WERI-Rb-1 (cell line): ENCODE measurements at regions not wholly inside any gene's neighbourhood (a gene's known extent, or its start where the extent isn't known, plus 50 kb on each side); places are given as distances from the start of the nearest gene placed in this dataset.

Experiments
- DNase-seq: peaks from one replicate; pipeline ENCODE4 v3.0.0-alpha.2; 2020
- H3K27ac ChIP-seq: fragments of 250-450 bp; sonication (Bioruptor Pico); 2 replicates; pipeline ENCODE4 v1.5.1; 2020; ENCODE audit warnings: mild to moderate bottlenecking, moderate library complexity
- H3K27me3 ChIP-seq: fragments of 250-450 bp; sonication (Bioruptor Pico); 2 replicates; pipeline ENCODE4 v1.5.1; 2021; ENCODE audit warnings: mild to moderate bottlenecking, low read depth, moderate library complexity; ENCODE audit not compliant: insufficient read depth, severe bottlenecking
- H3K36me3 ChIP-seq: fragments of 250-450 bp; sonication (Bioruptor Pico); 2 replicates; pipeline ENCODE4 v1.5.1; 2020; ENCODE audit warnings: mild to moderate bottlenecking, moderate library complexity
- H3K4me3 ChIP-seq: 2 replicates; pipeline ENCODE4 v1.5.1; 2011; ENCODE audit warnings: low read depth, mild to moderate bottlenecking, control low read depth, low read length
- H3K9me3 ChIP-seq: fragments of 250-450 bp; sonication (Bioruptor Pico); 2 replicates; pipeline ENCODE4 v1.5.1; 2021; ENCODE audit warnings: mild to moderate bottlenecking, moderate library complexity; ENCODE audit not compliant: severe bottlenecking
- TF ChIP-seq, protein P1 (sequence below): IDR thresholded peaks from 2 replicates; pipeline ENCODE4 v1.5.1; 2011; ENCODE audit warnings: low read depth, mild to moderate bottlenecking, control low read depth, inconsistent platforms, low read length

DNA sequence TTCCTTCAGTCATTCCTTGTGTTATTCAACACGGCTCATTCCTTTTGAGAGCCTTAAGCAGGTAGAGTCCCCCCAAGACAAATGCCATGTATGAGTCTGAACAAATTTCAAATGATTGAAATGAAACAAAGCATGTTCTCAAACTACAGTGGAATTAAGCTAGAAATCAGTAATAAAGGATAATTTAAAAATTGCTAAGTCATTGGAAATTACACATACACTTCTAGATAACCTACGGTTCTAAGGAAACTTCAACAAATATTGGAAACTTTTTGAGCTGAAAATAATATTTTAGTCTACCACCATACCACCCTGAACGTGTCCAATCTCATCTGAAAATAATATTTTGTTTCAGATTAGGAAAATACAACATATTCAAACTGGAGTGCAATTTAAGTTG lies 71.8 kb upstream of the UGP2 start:
- Histone ChIP-seq H3K9me3 (no peaks in the 10 kb centered on the region), H3K36me3 (no peaks in the 10 kb centered on the region), H3K27me3 (no peaks in the 10 kb centered on the region), H3K27ac (no peak overlapping the region), H3K4me3 (no peak overlapping the region)
- DNase-seq = no peak
- TF ChIP-seq, protein P1, sequence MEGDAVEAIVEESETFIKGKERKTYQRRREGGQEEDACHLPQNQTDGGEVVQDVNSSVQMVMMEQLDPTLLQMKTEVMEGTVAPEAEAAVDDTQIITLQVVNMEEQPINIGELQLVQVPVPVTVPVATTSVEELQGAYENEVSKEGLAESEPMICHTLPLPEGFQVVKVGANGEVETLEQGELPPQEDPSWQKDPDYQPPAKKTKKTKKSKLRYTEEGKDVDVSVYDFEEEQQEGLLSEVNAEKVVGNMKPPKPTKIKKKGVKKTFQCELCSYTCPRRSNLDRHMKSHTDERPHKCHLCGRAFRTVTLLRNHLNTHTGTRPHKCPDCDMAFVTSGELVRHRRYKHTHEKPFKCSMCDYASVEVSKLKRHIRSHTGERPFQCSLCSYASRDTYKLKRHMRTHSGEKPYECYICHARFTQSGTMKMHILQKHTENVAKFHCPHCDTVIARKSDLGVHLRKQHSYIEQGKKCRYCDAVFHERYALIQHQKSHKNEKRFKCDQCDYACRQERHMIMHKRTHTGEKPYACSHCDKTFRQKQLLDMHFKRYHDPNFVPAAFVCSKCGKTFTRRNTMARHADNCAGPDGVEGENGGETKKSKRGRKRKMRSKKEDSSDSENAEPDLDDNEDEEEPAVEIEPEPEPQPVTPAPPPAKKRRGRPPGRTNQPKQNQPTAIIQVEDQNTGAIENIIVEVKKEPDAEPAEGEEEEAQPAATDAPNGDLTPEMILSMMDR = no peak

DNA sequence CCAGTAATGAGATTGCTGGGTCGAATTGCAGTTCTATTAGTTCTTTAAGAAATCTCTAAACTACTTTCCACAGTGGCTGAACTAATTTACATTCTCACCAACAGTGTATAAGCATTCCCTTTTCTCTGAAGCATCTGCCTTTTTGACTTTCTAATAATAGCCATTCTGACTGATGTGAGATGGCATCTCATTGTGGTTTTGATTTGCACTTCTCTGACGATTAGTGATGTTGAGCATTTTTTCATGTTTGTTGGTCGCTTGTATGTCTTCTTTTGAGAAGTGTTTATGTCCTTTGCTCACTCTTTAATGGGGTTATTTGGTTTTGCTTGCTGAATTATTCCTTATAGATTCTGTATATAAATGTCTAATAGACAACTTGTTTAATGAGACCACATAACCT lies 69.6 kb upstream of the UGP2 start:
- Histone ChIP-seq H3K4me3 (no peak overlapping the region), H3K36me3 (no peaks in the 10 kb centered on the region), H3K27ac (no peak overlapping the region), H3K27me3 (no peaks in the 10 kb centered on the region), H3K9me3 (no peaks in the 10 kb centered on the region)
- no peak for DNase-seq
- TF ChIP-seq, protein P1 = no peak

DNA sequence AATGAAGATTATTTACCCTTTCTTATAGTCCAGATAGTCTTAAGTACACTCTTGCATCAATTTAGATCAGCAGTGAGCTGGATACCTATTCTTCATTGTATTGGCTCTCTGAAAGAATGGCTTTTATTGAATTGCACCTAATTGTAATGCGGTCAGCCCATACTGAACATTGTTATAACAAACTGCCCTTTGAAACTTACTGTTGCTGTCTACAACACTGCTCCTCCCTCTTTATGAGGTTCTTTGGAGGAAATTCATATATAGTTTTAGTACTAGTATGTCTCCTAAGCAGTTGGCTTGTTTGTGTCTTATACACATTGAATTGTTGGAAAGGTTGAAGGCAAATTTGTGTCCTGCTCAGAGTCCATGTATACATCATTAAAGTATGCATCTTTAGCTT lies 66.5 kb upstream of the UGP2 start:
- TF ChIP-seq, protein P1 = no peak

DNA sequence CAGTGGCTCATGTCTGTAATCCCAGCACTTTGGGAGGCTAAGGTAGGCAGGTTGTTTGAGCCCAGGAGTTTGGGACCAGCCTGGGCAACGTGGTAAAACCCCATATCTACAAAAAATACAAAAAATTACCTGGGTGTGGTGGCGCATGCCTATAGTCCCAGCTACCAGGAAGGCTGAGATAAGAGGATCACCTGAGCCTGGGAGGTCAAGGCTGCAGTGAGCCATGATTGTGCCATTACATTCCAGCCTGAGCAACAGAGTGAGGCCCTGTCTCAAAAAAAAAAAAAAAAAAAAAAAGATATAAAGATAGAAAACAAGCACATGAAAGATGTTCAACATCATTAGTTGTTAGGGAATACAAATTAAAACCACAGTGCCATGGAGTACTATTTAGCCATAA lies 65.3 kb upstream of the UGP2 start:
- no peaks in the 10 kb centered on the region for H3K36me3 ChIP-seq
- H3K4me3 ChIP-seq = no peak overlapping the region
- H3K27ac ChIP-seq = no peak overlapping the region
- TF ChIP-seq, protein P1 = no peak
- no peaks in the 10 kb centered on the region for H3K9me3 ChIP-seq
- DNase-seq = no peak
- no peaks in the 10 kb centered on the region for H3K27me3 ChIP-seq

More for the DNA sequence above, 66.5 kb upstream of the UGP2 start:
- DNase-seq = no peak
- Histone ChIP-seq H3K36me3 (no peaks in the 10 kb centered on the region), H3K27me3 (no peaks in the 10 kb centered on the region), H3K9me3 (no peaks in the 10 kb centered on the region), H3K27ac (no peak overlapping the region), H3K4me3 (no peak overlapping the region)

DNA sequence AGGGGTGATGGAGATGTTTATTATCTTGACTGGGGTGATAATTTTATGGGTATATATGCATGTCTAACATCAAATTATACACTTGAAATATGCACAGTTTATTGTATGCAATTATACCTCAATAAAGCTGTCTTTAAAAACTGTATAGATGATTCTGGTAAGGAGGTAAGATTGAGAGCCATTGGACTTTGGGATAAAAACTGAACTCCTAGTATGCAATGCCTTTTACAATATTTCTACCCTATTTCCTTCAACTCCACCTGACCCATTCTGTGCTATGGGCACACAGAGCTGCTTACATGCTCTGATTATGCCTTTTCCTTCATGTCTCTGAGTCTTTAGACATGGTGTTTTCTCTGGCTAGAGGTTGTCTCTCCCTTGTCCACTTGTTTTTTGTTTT lies 63.9 kb upstream of the UGP2 start:
- TF ChIP-seq, protein P1 = no peak
- no peaks in the 10 kb centered on the region for H3K9me3 ChIP-seq
- H3K36me3 ChIP-seq = no peaks in the 10 kb centered on the region
- H3K4me3 ChIP-seq = no peak overlapping the region
- no peak overlapping the region for H3K27ac ChIP-seq
- no peak for DNase-seq
- no peaks in the 10 kb centered on the region for H3K27me3 ChIP-seq

DNA sequence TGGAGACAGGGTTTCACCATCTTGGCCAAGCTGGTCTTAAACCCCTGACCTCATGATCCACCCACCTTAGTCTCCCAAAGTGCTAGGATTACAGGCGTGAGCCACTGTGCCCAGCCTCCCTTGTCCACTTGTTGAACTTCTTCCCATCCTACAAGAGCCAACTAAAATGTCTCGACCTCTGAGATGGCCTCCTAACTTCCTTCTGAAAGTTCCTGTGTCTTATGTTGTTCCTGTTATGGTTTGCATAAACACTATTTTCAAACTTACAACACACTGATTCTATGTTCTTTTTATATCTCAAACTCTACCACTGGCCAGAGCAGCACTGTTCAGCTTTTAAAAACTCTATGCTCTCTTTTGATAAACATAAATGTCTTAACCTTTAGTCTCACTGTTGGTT lies 63.3 kb upstream of the UGP2 start:
- H3K36me3 ChIP-seq = no peaks in the 10 kb centered on the region
- TF ChIP-seq, protein P1 = no peak
- H3K4me3 ChIP-seq = no peak overlapping the region

More for the DNA sequence above, 63.3 kb upstream of the UGP2 start:
- no peak for DNase-seq
- Histone ChIP-seq H3K9me3 (no peaks in the 10 kb centered on the region), H3K27me3 (no peaks in the 10 kb centered on the region), H3K27ac (no peak overlapping the region)
